Right renal cortex interstitium (tissue), 3 donors: ENCODE measurements at regions not wholly inside any gene's neighbourhood (a gene's known extent, or its start where the extent isn't known, plus 50 kb on each side); places are given as distances from the start of the nearest gene placed in this dataset.
"Not testable (repeated sequence)": the region's sequence is repeated elsewhere in the genome, so short reads cannot be mapped to it uniquely, and the experiment has no call there.

Experiments used
- DNase-seq, 3 donors: peaks; one replicate each; pipeline ENCODE4 v3.0.0-alpha.2; 2013; ENCODE audit warnings: low read depth in 3 of 3, low spot score in 2 of 3

DNA sequence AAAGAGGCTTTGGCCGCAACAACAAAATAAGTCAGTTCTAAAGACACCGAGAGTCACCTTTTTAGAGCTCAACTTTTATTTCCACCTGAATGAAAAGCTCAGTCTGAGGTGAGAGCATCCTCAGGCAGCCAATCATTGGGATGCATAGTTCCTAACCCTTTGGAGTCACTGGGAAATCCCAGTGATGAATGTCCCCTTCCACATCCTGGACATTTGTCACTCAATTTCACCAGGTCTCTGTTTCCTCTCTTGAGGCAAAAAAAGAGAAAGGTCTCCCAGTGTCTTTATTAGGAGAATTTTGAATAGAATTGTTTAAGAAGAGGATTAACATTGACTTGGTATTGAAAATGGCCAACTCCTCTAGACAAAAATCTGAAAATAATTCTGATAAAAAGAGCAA, 137.5 kb upstream of the SPRED1 start:
- no peak for DNase-seq

DNA sequence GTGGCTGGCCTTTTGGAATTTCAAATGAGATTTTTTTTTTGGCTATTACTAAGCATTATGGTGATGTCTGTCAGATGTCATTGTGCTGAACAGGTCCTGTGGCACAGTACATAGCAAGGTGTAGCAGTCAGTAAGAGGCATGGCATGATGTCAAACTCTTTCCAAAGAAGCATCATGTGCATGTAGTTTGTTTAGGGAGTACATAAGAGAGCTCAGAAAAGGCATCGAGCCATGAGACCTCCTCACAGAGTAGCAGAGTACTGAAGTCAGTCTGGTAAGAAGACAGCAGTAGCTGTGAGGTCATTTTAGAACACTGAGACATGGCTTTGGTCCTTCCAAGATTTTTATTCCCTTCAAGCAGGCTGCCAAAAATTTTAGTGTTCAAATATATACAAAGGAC, 134.9 kb upstream of the SPRED1 start:
- DNase-seq: no peak

DNA sequence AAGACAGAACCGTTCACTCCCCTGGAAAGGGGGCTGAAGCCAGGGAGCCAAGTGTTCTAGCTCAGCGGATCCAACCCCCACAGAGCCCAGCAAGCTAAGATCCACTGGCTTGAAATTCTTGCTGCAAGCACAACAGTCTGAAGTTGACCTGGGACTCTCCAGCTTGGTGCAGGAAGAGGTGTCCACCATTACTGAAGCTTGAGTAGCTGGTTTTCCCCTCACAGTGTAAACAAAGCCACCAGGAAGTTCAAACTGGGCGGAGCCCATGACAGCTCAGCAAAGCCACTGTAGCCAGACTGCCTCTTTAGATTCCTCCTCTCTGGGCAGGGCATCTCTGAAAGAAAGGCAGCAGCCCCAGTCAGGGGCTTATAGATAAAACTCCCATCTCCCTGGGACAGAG, 132.8 kb upstream of the SPRED1 start:
- DNase-seq: not testable (repeated sequence)

DNA sequence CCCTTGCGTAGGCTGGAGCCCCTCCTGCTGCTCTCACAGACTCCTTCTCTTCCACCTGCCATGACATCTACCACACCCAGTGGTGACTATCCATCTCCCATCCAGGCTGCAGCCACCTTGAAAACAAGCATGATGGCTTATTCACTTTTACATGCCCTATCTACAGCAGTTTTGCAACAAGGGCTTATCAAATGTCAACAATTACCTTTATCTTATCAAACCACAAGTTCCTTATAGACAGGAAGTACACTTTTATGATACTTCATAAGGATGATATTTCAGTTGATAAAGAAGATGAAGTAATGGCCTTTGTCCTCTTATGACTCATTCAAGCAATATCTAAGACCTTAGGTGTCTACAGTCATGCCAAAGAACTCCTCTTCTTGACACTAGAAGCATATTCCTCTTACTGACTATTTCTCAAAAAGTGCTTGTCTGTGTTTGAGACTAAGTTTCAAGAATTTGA, 125.3 kb upstream of the SPRED1 start:
- no peak for DNase-seq

GRCh38 chr15:38128341-38128781, 124.3 kb upstream of the SPRED1 start:
- DNase-seq: no peak

- DNase-seq: no peak
Observed at GRCh38 chr15:38128921-38129320, 123.7 kb upstream of the SPRED1 start.

- DNase-seq: peak in 2 of 3 donors; percentile 16 to 17
Observed at GRCh38 chr15:38129531-38130204, 123.0 kb upstream of the SPRED1 start.

- DNase-seq: no peak
Observed at GRCh38 chr15:38130205-38130567, 122.5 kb upstream of the SPRED1 start.

GRCh38 chr15:38130740-38131498, 121.7 kb upstream of the SPRED1 start:
- DNase-seq: peak in 1 of 3 donors; percentile 16

DNA sequence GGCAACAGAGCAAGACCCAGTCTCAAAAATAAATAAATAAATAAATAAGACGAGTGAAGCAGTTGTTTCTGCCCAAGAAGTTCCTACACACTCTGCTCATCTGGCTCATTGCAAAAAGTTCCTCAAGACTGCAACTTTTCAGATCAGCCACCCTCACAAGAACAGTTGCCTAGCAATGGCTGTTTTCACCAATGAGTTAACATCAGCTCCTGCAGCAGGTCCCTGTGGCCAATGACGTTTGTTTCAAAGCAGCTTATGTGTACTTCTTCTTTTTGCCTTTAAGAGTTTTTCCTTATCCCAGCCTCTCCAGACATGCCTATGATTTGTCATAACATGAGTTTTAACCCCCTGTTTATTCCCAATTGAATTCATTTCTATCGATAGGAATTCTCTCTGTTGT, 118.4 kb upstream of the SPRED1 start:
- no peak for DNase-seq

- not testable (repeated sequence) for DNase-seq
Observed at GRCh38 chr15:38142195-38142594, 110.4 kb upstream of the SPRED1 start.

DNA sequence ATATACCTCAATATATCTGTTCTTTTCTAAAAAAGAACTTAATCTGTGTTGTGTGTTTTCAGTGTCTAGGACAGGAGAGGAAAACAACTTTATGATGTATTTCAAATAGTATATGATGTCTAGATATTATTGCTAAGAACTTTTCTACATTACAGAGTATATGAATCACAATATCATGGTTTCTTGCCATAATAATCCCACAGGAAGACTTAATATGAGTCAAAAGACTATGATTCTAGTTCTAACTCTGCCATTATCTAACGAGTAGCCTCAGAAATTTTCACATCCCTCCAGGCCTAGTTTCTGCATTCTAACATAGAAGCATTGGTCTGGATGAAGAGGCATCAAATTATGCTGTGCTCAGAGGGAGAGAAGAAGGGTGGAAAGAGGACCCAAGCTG, 107.7 kb upstream of the SPRED1 start:
- DNase-seq: no peak

DNA sequence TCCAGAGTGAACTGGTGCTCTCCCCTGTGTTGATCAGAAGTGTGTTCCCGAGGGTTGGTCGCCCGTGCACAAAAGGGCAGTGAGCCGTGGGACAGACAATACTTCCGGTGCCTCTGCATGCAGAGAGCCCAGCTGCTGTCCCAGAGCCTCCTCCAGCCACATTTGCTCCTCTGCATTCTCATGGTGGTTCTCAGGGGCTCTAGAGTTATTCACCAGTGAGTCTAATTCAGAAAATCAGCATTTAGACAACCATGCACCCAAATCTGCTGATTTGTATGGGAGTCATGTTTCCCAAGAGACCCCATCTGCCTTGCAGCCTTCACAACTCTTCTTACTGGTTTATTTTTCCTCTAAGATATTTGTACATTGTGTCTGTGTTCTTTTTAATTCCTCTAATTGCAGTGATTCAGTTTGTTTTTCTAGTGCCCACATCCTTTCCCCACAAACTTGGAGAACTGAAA, 107.0 kb upstream of the SPRED1 start:
- no peak for DNase-seq

DNA sequence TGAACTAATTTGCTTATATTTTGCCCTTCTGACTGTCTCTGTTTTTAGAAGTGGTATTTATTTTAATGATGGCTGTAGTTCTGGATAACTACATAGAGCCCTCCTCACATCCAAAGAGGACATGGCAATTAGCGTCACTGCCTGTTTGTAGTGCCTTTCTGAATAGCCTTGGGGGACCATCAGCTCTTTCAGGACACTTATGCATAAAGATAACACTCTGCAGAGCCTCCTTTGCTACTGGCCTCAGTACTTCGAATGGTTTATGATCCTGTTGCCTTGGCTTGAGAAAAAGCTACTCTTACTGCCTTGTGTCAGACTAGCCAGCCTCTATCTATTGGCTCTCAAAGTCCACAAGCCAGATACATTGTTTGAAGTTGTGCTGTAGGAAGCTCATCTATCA, 105.4 kb upstream of the SPRED1 start:
- no peak for DNase-seq

- no peak for DNase-seq
Observed at GRCh38 chr15:38148471-38148870, 104.2 kb upstream of the SPRED1 start.

DNA sequence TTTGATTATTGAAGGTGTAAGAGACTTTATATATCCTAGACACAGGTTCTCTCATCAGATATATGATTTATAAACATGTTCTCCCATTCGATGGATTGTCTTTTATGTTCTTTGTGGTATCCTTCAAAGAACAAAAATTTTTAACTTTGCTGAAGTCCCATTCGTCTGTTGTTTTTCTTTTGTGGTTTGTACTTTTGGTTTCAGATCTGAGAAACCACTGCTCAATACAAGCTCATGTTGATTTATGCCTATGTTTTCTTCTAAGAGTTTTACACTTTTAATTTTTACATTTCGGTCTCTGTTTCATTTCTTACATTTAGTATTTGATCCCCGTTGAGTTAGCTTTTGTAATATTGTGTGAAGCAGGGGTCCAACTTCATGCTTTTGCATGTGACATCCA, 103.3 kb upstream of the SPRED1 start:
- no peak for DNase-seq

DNA sequence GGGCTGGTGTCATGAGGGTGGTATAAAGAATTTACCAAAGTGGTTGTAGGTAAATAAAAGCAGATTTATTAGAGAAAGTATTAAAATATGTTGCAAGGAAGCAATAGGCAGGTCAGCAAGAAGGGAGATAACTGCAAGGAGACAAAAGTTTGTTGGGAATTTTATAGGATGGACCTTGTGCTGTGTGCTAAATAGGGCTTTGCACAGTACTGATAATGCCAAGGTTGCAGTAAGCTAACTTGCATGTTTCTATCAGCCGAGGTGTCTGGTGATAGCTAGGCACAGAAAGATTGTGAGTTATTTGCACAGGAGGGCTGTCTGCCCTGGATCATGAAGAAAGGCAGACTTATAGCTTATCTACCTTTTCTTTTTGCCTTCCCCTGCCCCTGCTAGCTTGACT, 102.5 kb upstream of the SPRED1 start:
- no peak for DNase-seq

DNA sequence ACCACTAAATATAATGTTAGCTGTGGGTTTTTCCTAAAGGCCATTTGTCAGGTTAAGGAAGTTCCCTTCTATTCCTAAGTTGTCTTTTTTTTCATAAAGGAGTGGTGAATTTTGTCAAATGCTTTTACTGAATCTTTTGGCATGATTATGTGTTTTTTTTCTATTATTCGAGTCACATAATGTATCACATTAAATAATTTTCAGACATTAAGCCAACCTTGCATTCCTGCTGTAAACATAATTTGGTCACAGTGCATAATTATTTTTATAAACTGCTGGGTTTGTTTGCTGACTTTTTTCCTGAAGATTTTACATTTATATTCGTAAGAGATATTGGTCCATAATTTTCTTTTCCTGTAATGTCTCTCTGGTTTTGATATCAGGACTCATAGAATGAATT, 101.8 kb upstream of the SPRED1 start:
- no peak for DNase-seq

- no peak for DNase-seq
Observed at GRCh38 chr15:38153781-38154180, 98.9 kb upstream of the SPRED1 start.

- no peak for DNase-seq
Observed at GRCh38 chr15:38154255-38154654, 98.4 kb upstream of the SPRED1 start.

DNA sequence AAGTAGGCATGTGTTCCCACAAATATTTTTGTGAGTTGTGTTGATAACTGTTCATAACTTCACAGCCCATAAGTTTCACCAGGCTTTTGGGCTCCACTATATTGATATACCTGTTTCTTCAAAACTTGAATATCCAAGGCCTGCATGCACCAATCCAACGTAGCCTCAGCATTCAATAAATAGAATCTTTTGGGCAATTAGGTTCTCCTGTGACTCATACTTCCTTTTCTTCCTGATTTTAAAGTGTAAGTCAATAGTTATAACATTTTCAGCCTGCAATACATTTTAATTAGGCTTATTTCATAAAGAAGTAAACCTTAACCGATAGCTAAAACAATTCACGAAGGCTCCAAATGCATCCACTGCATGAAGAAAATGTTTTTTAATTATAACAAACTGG, 97.8 kb upstream of the SPRED1 start:
- DNase-seq: no peak

DNA sequence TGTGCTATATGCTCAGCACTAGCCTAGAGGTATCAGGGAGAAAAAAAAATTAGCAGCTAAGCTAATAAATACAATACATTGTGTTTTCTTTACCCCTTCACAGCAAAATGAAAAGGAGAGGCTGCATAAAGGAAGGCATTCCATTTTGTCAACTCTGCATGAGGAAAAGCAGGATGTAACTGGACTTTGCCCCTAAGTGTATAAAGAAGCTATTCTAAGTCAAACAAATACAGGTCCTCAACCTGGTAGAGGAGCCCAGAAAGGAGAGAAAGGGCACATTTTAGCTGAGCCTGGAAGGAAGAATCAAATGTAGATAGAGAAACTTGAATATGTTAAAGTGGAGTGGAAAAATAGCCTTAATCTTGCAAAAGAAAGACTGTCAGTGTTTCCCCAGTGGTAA, 89.0 kb upstream of the SPRED1 start:
- no peak for DNase-seq
